HG02571 (cell line): ENCODE measurements at regions not wholly inside any gene's neighbourhood (a gene's known extent, or its start where the extent isn't known, plus 50 kb on each side); places are given as distances from the start of the nearest gene placed in this dataset.
"Not testable (repeated sequence)": the region's sequence is repeated elsewhere in the genome, so short reads cannot be mapped to it uniquely, and the experiment has no call there.

ENCODE experiments used
- ATAC-seq: cut with Tn5 transposase; IDR thresholded peaks from one replicate; pipeline ENCODE4 v1.9.1; 2021; ENCODE audit warnings: mild to moderate bottlenecking, moderate library complexity; ENCODE audit not compliant: unreplicated experiment

DNA sequence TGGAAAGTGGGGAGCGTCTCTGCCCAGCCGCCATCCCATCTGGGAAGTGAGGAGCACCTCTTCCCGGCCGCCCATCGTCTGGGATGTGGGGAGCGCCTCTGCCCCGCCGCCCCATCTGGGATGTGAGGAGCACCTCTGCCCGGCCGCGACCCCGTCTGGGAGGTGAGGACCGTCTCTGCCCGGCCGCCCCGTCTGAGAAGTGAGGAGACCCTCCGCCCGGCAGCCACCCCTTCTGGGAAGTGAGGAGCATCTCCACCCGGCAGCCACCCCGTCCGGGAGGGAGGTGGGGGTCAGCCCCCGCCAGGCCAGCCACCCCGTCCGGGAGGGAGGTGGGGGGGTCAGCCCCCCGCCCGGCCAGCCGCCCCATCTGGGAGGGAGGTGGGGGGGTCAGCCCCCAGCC is 190.0 kb upstream of the MGAT5 start:
- ATAC-seq, result not testable (repeated sequence)

GRCh38 chr2:134070281-134070741 is 183.6 kb upstream of the MGAT5 start:
- ATAC-seq, result no peak

DNA sequence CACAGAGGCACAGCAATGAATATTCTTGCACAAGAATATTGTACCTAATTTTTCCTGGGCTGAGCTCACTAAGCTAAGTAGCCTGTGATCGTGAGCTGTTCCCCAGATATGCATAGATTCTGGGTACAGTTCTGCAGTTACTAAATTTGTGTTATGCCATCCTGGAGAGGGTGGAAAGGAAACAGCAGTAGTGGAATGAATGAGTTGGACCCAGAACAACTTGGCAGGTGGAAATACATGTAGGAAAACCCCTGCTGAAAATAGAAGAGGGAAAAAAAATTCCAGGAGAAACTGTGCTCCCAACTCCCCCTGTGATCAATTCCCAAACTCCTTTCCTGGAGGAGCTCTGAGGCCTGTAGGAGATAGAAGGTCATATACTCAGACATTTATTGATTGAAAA is 181.5 kb upstream of the MGAT5 start:
- ATAC-seq, result no peak

DNA sequence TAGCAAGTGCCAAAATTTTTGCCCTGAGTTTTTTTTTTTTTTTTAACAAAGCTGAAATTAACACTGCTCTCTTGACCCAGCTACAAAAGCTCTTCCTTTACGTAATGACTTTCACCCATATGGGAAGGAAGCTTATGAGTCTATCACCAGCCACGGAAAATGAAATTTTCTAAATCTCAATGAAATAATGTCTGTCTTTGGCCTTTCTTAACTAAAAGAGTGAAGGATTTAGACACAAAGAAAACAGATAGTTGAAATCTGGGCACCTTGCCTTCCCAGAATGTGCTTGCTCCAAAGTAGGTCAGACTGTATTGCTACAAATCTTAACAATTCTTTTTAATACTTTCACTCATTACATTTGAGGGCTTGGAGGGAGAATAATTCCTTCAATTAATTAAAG is 180.8 kb upstream of the MGAT5 start:
- no peak for ATAC-seq

DNA sequence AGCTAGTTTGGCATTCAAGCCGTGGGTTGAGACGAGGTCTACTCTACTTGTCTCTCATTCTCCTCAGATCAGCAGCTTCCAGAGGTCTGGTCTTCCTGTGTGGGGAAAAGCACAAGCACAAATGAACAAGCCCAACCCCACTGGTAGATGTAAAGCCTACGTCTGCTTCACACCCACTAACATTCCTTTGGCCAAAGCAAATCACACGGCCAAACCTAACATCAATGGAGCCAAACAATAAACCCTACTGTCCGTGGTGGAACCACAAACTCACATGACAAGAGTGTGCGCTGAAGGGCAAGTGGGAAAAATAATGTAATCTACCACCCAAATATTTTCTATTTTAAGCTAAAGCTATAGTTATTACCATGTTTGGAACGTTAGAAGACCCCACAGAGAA is 179.3 kb upstream of the MGAT5 start:
- ATAC-seq, result no peak

- ATAC-seq, result no peak
Measured at GRCh38 chr2:134075204-134075603, 178.7 kb upstream of the MGAT5 start.

DNA sequence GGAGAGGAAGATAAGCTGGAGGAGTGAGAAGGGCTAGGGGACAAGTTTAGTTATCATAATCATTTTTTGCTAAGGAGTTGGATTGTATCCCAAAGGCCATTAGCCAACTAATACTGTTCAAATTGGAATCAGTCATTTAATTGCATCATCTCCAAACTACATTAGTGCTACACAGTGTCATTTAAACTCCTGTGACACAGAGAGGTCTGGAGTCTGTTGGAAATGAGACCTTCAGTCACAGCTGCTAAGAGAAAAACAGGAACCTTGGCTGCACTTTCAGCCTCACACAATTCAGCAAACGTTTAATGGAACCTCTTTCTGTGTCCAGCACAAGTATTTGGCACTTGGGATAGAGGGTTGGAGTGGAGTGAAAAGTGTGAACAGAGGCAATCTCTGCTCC is 175.5 kb upstream of the MGAT5 start:
- no peak for ATAC-seq

DNA sequence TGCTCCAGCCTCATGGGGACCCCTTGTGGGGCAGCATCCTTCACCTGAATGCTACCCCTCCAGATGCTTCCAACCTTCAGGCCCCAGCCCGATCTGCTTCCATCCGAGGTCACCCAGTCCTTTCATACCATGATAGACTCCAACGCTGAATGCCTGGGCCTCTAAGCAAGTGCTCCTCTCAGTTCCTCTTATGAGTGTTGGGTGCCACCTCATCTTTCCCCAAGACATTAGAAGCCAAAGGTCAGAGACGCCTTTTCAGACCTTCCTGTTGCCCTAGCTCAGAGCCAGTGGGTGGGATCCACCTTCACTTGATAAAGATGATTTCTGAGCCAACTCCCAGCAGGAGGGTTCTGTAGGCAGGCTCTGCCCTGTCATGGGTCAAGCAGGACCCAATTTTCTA is 174.5 kb upstream of the MGAT5 start:
- peak; percentile 95 for ATAC-seq

GRCh38 chr2:134080386-134081089 is 173.3 kb upstream of the MGAT5 start:
- no peak for ATAC-seq

GRCh38 chr2:134081238-134081938 is 172.5 kb upstream of the MGAT5 start:
- ATAC-seq, result no peak

- no peak for ATAC-seq
Measured at GRCh38 chr2:134083548-134083947, 170.3 kb upstream of the MGAT5 start.

DNA sequence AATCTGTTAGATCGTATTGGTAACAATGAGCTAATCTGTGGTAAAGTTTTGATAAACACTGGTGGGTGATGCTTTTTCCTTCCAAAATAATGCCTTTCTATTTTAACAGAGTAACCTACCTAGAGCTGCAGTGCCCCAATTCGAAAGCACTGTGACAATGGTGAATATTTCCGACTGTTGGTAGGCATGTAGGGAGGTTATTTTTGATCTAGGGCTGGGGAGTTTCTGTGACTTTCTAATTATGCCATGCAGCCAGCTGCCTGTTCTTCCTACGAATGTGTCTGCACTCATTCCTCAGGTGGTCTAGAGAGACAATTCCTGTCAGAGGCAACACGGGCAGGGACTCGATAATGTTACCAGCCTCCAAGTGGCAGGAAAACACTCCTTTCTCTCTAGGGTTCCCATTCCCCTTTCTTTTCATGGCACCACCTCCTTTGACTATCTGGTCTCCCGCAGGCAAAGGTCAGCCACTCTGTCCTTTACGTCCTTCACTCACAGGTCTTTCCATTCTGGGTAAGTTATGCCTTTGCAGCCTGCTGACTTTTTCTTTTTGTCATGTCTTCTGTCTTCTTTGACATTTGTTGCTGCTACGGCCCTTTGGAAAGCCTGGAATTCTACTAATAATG is 167.2 kb upstream of the MGAT5 start:
- ATAC-seq, result no peak

- peak; percentile 50 for ATAC-seq
Measured at GRCh38 chr2:134087371-134087921, 166.4 kb upstream of the MGAT5 start.

GRCh38 chr2:134089454-134089853 is 164.4 kb upstream of the MGAT5 start:
- ATAC-seq, result no peak

DNA sequence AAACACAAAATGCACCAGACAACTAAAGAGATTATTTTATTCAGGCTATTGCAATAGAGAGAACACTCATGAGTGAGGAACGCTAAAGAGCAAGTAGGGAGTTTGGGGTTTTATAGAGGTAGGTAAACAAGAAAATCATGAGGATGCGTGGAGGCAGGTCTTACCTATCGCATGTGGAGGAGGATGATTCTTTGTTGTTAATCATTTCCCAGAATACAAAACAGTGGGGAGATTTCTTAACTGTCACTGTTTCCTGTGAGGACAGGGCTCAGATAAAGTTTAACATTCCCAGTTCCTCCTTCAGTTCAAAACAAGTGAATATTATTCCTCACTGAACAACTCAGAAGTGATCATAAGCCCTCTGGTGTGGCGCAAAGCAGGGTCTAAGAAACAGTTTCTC is 156.1 kb upstream of the MGAT5 start:
- ATAC-seq, result no peak

DNA sequence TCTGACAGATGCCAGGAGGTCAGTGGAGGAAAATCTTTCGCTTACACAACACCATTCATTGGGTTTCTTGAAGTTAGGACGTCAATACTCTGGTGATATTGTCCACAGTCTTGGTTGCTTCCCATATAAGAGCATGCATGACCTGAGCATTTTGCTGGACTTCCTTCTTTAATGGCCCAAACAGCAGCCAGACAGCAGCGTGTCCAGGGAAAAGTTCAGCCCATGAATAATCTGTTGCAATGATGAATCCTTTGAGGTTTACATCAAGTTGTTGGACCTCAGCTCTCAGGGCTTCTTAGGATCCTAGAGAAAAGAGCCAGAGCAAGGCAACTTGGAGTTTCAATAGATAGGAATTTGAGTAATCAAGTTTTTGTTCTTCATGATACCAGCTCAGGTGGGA is 155.6 kb upstream of the MGAT5 start:
- no peak for ATAC-seq

GRCh38 chr2:134099273-134099672 is 154.6 kb upstream of the MGAT5 start:
- no peak for ATAC-seq

DNA sequence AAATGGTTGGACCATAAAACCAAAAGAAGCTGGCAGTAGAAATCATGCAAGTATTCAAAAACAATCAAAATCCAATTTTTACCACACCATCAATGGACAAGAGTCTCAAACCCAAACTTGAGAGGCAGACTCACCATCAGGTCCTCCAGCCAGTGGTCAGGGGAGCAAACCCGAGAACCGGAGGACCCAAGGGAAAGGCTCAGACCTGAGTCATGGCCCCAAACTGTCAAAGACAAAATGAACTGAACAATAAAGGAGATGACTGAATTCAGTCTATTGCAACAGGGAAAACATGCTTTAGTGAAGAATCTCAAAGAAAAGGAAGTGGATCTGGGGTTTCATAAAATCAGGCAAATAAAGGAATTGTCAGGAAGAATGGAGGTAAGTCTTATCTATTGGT is 150.7 kb upstream of the MGAT5 start:
- no peak for ATAC-seq

DNA sequence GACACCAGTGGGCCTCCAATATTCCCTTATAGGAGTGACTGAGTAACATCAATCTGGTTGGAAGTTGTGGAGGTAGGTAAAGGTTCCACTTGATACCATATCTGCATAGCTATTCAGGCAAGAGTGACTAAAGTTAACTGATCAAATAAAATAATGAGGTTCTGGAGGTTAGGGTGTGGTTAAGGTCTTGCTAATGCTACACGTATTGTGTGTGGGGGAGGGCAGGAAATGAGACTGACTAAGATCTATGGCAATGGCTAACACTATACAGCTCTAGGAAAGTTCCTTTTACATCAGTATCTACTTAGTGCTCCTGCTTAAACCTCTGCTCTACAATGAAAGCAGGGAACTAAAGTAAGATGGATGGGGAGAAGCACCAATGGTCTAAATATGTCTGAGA is 149.1 kb upstream of the MGAT5 start:
- no peak for ATAC-seq

DNA sequence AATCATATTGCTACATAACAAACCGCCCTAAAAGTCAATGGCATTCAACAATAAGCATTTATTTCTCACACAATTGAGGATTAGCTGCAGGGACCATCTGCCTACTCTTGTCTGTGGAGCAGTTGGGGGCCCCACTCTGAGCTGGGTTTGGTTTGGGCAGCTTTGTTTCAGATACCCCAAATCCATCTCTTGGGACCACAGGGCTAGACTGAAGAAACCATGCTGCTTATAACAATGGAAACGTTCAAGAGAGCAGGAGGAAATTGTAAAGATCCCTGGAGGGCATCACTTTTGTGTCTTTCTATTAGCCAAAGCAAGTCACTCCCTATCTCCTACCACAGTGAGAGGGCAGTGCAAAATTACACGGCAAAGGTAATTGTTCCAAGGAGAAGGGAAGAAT is 146.5 kb upstream of the MGAT5 start:
- ATAC-seq, result no peak

- ATAC-seq, result no peak
Measured at GRCh38 chr2:134108113-134108512, 145.8 kb upstream of the MGAT5 start.

GRCh38 chr2:134109246-134109645 is 144.6 kb upstream of the MGAT5 start:
- ATAC-seq, result no peak
